ENCODE measurements at regions not wholly inside any gene's neighbourhood (a gene's known extent, or its start where the extent isn't known, plus 50 kb on each side); places are given as distances from the start of the nearest gene placed in this dataset.

GRCh38 chr5:51558682-51559081, 175.4 kb downstream of the ISL1 start:
- TF ChIP-seq CTCF (conservative IDR thresholded peaks at IDR 0.05; ENCODE audit: low read length) (no peak), EZH2phosphoT487 (IDR thresholded peaks at IDR 0.05; ENCODE audit: borderline replicate concordance) (no peak)

Data from Loucy (cell line).